HG03196 (cell line): ENCODE measurements at regions not wholly inside any gene's neighbourhood (a gene's known extent, or its start where the extent isn't known, plus 50 kb on each side); places are given as distances from the start of the nearest gene placed in this dataset.
"Not testable (repeated sequence)": the region's sequence is repeated elsewhere in the genome, so short reads cannot be mapped to it uniquely, and the experiment has no call there.

Experiments
- ATAC-seq: cut with Tn5 transposase; IDR thresholded peaks from one replicate; pipeline ENCODE4 v1.9.1; 2021; ENCODE audit not compliant: unreplicated experiment

DNA sequence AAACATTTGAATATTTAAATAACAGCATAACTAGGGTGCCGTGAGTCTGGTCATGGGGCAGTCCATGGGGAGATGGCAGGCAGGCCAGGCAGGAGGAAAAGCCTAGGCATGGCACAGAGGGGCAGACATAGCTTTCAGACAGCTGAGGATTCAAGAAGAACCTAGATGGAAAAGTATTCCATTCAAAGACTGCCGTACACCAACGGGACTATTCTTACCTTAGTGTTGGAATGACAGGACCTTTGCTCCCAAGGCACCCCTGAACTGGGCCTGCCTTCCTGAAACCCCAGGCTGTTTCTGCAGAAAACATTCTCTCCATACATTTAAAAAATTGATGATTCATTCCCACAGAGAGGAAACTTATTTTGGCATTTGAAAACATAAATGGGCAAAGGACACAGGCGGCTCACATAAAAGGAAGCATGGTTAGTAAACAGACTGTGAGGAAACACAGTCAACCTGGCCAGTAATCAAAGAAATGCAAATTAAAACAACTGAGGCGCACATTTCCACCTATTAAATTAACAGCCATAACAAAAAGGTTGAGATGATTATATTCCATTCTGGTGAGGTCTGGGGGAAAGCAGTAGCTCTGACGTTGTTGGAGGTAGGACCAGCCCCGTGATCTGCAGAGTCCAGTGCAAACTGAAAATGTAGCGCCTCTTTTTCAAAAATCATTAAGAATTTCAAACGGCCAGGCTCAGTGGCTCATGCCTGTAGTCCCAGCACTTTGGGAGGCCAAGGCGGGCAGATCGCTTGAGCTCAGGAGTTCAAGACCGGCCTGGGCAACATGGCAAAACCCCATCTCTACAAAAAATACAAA lies 71.3 kb upstream of the SMAD3 start:
- no peak for ATAC-seq

DNA sequence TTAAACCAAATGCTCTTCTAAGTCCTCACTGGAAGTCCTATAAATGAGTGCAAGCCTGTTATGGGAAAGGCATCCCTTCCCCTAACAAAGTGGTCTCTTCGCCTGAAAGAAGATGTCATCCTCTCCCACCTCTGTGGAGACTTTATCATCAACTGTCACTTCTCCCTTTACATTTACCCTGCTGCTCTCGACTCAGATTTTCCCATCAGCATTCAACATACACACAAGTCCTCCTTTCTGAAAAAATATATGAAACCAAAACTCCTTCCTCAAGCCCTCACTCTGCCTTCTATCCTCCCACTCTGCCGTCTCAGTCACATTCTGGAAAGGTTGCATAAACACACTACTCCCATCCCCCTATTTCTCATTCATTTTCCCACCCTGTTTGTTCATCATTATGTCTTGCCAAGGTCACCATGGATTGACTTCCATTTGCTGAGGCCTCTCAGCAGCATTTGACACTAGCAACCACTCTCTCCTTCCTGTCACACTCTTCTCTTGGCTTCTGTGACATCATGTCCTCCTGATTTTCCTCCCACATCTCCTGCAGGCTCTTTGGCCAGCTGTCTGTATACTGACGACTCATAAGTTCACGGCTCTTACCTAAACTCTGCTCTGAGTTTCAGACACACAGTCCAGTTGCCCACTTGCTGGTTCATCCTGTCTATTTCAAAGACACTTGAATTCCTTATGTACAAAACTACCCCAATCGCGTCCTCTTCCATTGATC lies 70.3 kb upstream of the SMAD3 start:
- ATAC-seq: no peak

DNA sequence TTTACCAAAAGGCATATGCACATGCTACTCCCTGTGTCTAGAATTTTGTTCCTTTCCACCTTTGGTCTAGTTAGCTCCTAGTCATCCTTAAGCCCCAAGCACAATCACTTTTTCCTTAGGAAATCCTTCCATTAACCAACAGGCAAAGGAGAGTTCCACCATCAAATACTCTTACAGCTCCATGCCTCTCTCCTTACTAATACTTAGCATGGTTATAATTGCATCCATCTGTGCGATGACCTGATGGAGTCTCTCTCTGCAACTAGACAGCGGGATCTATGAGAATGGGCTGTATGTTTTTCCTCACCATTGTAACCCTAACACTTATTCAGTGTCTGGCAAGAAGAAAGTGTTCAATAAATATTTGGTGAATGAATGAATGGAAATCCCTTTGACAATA lies 69.3 kb upstream of the SMAD3 start:
- no peak for ATAC-seq

DNA sequence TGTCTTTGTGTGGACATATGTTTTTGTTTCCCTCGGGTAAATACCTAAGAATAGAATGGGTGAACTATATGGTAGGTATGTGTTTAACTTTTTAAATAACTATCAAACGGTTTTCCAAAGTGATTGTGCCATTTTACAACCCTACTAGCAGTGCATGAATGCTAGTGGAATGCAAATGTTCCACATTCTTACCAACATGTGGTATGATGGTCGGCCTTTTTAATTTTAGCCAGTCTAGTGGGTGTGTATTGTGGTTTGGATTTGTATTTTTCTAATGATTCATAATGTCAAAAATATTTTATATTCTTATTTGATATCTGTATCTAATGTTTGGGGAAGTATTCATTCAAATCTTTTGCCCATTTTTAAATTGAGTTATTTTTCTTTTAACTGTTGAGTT lies 68.2 kb upstream of the SMAD3 start:
- ATAC-seq: no peak

GRCh38 chr15:66998234-66998633 lies 67.2 kb upstream of the SMAD3 start:
- ATAC-seq: not testable (repeated sequence)

DNA sequence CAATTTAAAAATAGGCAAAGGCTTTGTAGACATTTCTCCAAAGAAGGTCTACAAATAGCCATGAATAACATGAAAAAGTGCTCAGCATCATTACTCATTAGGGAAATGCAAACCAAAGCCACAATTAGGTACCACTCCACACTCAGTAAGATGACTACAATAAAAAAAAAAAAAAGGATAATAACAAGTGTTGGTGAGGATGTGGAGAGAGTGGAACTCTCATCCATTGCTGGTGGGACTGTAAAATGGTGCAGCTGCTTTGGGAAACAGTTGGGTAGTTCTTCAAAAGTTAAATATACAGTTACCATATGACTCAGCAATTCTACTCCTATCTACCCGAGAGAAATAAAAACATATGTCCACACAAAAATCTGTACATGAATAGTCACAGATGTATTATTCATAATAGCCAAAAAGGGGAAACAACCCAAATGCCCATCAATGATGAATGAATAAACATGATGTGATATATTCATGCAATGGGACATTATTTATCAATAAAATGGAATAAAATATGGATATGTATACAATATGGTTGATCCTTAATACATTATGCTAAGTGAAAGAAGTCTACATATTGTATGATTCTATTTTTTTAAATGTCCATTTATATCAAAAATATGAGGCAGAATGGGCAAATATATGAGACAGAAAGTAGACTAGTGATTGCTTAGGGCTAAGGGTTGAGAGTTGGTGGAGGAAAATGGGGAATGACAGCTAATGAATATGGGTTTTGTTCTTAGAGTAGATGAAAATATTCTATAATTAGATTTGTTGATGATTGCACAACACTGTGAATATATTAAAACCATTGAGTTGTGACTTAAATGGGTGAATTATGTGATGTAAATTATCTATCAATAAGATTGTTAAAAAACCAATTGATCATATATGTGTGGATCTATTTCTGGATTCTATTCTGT lies 66.1 kb upstream of the SMAD3 start:
- ATAC-seq: no peak

- no peak for ATAC-seq
Observed at GRCh38 chr15:67000896-67001295, 64.5 kb upstream of the SMAD3 start.

GRCh38 chr15:67002368-67002767 lies 63.0 kb upstream of the SMAD3 start:
- no peak for ATAC-seq

DNA sequence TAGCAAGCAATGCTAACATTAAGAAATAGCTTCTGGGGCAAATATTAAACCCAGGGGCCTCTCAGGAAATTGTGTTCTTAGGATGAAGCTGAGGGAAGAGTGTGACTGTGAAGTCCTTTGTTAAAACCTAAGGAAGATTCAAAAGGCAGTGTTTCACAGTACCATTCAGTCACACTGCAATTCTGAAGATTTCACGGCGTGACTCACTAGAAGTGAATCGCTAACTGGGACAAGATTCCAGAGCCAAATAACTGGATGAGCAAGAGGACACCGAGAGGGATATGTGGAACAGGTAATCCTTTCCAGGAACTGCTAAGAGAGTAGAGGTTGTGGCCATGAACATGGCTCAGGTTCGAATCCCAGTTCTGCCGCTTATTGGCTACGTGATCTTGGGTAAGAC lies 61.8 kb upstream of the SMAD3 start:
- ATAC-seq: no peak

DNA sequence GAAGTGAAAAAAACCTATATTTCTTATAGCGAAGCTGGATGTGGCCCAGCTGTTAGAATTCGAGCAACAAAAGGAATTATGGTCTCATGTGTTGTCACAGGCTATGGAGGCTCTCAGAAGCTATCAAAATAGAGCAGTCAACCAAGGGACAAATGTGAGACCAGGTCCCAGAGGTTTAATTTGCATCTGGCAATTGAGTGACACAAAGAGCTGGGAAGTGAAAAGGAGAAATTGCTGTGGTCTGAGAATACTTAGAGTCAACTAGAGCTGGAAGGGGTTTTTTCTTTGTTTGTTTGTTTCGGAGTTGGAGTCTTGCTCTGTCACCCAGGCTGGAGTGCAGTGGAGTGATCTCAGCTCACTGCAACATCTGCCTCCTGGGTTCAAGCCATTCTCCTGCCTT lies 61.3 kb upstream of the SMAD3 start:
- no peak for ATAC-seq

DNA sequence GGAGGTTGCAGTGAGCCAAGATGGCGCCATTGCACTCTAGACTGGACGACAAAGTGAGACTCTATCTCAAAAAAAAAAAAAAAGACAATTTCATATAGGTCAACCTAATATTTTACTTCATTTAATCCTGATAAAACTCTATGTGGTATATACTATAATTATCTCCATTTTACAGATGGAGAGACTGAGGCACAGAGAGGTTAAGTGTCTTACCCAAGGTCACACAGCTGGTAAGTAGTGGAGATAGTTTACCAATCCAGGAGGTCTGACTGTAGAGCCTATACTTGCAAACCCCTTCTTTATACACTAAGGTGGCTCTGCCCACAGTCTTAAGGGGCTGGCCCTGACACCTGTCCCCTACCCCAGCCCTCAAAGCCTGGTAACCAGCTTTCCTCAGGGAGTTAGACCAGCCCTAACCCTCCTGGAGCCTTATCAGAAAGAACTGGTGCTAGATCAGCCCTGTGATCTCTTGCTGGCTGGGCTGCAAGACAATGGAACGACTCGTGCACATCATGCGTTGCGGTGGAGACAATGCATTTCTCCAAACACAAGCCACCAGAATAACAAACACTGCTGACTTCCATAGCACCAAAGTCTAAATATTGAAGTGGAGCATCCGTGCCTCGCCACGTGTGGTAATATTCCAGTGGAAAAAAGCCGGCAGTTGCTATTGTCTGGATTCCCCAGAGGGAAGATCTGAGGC lies 60.0 kb upstream of the SMAD3 start:
- ATAC-seq: no peak

DNA sequence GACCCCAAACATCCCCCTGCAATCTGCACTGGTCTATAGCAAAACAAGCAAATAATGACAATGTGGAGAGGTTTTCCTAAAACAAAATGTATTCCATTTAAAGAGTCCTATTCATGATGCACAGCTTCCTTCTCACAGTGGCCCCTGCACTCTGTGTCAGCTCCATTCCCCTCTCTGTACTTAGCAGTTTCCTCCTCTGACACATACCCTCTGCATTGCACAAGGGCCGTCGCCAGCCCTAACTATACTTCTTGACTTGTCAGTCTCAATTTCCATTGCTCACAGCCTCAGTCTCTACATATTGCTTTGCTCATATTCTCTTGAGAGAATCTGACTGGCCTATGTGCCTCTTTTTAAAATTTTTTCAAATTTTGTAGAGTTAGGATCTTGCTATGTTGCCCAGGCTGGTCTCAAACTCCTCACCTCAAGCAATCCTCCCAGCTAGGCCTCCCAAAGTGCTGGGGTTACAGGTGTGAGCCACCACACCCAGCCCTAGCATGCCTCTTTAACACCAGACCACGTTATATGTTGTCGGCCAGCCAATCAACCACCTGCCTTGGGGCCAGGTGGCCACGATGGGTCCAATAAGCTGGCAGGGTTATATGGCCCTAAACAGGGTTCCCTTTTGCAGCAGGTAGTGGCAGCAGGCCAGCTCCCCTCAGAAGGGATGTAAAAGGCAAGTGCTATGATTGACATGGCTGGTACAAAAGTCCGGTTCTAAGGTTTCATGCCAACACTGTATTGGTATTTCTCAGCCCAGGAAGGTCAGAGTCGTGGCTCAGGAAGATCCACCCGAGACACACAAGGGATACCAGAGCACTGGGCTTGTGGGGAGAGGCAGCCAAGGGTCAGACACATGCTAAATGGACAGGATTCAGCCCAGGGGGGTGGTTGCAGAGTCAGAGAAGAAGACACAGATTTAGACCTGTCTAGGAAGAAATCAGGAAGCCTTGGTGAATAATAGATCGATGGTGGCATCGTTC lies 59.0 kb upstream of the SMAD3 start:
- no peak for ATAC-seq

- no peak for ATAC-seq
Observed at GRCh38 chr15:67009576-67010569, 55.5 kb upstream of the SMAD3 start.

GRCh38 chr15:67010898-67011616 lies 54.3 kb upstream of the SMAD3 start:
- ATAC-seq: no peak

DNA sequence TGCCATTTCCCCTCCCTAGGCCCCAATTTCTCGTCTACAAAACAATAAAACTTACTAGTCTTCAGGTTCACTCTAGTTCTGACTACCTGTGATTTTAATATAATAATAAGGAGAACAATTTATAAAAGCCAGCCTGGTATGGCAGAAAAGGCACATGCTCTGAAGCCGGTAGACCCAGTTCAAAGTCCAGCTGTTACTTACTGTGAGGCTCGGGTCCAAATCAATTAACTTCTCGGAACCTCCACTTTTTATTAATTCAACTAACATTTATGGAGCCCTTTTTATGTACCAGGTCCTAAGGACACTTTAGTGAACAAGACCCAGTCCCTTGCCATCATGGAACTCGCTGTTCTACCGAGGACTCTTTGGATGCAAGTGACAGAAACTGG lies 53.8 kb upstream of the SMAD3 start:
- no peak for ATAC-seq

- ATAC-seq: no peak
Observed at GRCh38 chr15:67013696-67014095, 51.7 kb upstream of the SMAD3 start.
